Keratinocyte (primary cell): ENCODE measurements at regions not wholly inside any gene's neighbourhood (a gene's known extent, or its start where the extent isn't known, plus 50 kb on each side); places are given as distances from the start of the nearest gene placed in this dataset.

Experiments
- DNase-seq: peaks from one replicate; pipeline ENCODE4 v3.0.0-alpha.2; 2011; ENCODE audit warnings: low read depth, missing footprints, low spot score
- FAIRE-seq: peaks from 2 replicates; lab custom pipeline; 2011; peaks lifted over from hg19 to GRCh38; lab: Jason Lieb, UNC
- H2AFZ ChIP-seq: 2 replicates; pipeline ENCODE4 v1.6.0; 2012; ENCODE audit warnings: low read length, control low read depth, inconsistent platforms; ENCODE audit not compliant: control insufficient read depth
- H3K27ac ChIP-seq: 2 replicates; pipeline ENCODE4 v1.5.1; 2011; ENCODE audit warnings: low read length; ENCODE audit not compliant: control insufficient read depth, insufficient read depth
- H3K27me3 ChIP-seq: 3 replicates; pipeline ENCODE4 v1.6.0; 2011; ENCODE audit warnings: low read length; ENCODE audit not compliant: control insufficient read depth, insufficient read depth; ENCODE audit errors: extremely low read depth
- H3K36me3 ChIP-seq, 2 experiments: 2 replicates in 1 of 2; 3 replicates in 1 of 2; pipeline ENCODE4 v1.5.1; 2011; ENCODE audit warnings: low read length in 2 of 2, mild to moderate bottlenecking in 1 of 2; ENCODE audit not compliant: control insufficient read depth in 2 of 2, insufficient read depth in 2 of 2; ENCODE audit errors: extremely low read depth in 1 of 2
- H3K4me1 ChIP-seq: 3 replicates; pipeline ENCODE4 v1.5.1; 2011; ENCODE audit warnings: low read length; ENCODE audit not compliant: control insufficient read depth, insufficient read depth; ENCODE audit errors: extremely low read depth
- H3K4me2 ChIP-seq: 3 replicates; pipeline ENCODE4 v1.6.0; 2011; ENCODE audit warnings: low read depth, low read length; ENCODE audit not compliant: control insufficient read depth, insufficient read depth; ENCODE audit errors: extremely low read depth
- H3K4me3 ChIP-seq, 3 experiments: fragments of 200-600 bp in 1 of 3; sonication (generic) in 1 of 3; 2 replicates in 2 of 3; 3 replicates in 1 of 3; pipeline ENCODE4 v1.5.1; 2011 to 2016; ENCODE audit warnings: low read length in 3 of 3, mild to moderate bottlenecking in 3 of 3, control low read depth in 2 of 3, inconsistent platforms in 1 of 3, low read depth in 1 of 3, mixed read lengths in 1 of 3, mixed run types in 1 of 3, moderate library complexity in 1 of 3; ENCODE audit not compliant: control insufficient read depth in 2 of 3, insufficient read depth in 2 of 3; ENCODE audit errors: extremely low read depth in 1 of 3
- H3K79me2 ChIP-seq: 2 replicates; pipeline ENCODE4 v1.6.0; 2012; ENCODE audit warnings: low read length; ENCODE audit not compliant: control insufficient read depth, insufficient read depth
- H3K9ac ChIP-seq: 3 replicates; pipeline ENCODE4 v1.6.0; 2011; ENCODE audit warnings: low read length; ENCODE audit not compliant: control insufficient read depth, insufficient read depth; ENCODE audit errors: extremely low read depth
- H3K9me1 ChIP-seq: 3 replicates; pipeline ENCODE4 v1.6.0; 2011; ENCODE audit warnings: low read length; ENCODE audit not compliant: control insufficient read depth, insufficient read depth; ENCODE audit errors: extremely low read depth
- H3K9me3 ChIP-seq: 2 replicates; pipeline ENCODE4 v1.5.1; 2012; ENCODE audit warnings: low read depth, low read length; ENCODE audit not compliant: control insufficient read depth
- H4K20me1 ChIP-seq: 3 replicates; pipeline ENCODE4 v1.6.0; 2011; ENCODE audit warnings: low read length; ENCODE audit not compliant: control insufficient read depth, insufficient read depth; ENCODE audit errors: extremely low read depth
- CTCF ChIP-seq, 3 experiments: IDR thresholded peaks in 1 of 3; conservative IDR thresholded peaks in 1 of 3; optimal IDR thresholded peaks in 1 of 3; 2 replicates in 2 of 3; 3 replicates in 1 of 3; pipeline versions ENCODE3 to v1.5.1; 2011; ENCODE audit warnings: low read length in 3 of 3, mild to moderate bottlenecking in 3 of 3, moderate library complexity in 2 of 3, control low read depth in 1 of 3, inconsistent platforms in 1 of 3; ENCODE audit not compliant: insufficient read depth in 2 of 3; ENCODE audit errors: extremely low read depth in 1 of 3
- EZH2 ChIP-seq: IDR thresholded peaks from one replicate; pipeline ENCODE4 v1.6.1; 2012; ENCODE audit warnings: inconsistent platforms, mild to moderate bottlenecking, low read length, moderate library complexity
- dilution Hi-C: fragments of 300-500 bp; cut with MboI; formaldehyde crosslinking; loops from one replicate; pipeline ENCODE4 v1.7.0; 2020; ENCODE audit warnings: low sequenced_read_pairs; ENCODE audit not compliant: extremely low pct_ligation_motif_present

- Histone ChIP-seq H3K9me1 (no peaks in the 10 kb centered on the region), H4K20me1 (no peaks in the 10 kb centered on the region), H3K36me3 (no peaks in the 10 kb centered on the region), H3K9me3 (no peaks in the 10 kb centered on the region), H2AFZ (no peak overlapping the region), H3K4me1 (no peaks in the 10 kb centered on the region), H3K4me2 (no peak overlapping the region), H3K27me3 (no peaks in the 10 kb centered on the region), H3K27ac (no peak overlapping the region), H3K79me2 (no peaks in the 10 kb centered on the region), H3K9ac (no peak overlapping the region), H3K4me3 (no peak overlapping the region)
- DNase-seq: no peak
- no peak for FAIRE-seq
- TF ChIP-seq EZH2 (no peak), CTCF (optimal IDR thresholded peaks at IDR 0.05 in 1 of 3, IDR thresholded peaks at IDR 0.05 in 1 of 3, conservative IDR thresholded peaks at IDR 0.05 in 1 of 3; ENCODE audit: extremely low read depth in 1 of 3, insufficient read depth in 2 of 3, low read length in 3 of 3) (no peak)
- dilution Hi-C loops: no loop called here
Measured at GRCh38 chr7:136302049-136302448, 324.9 kb upstream of the MTPN start.

- no peaks in the 10 kb centered on the region for H3K27me3 ChIP-seq
- no peak for DNase-seq
- no peaks in the 10 kb centered on the region for H3K9me3 ChIP-seq
- dilution Hi-C loops: no loop called here
- H3K79me2 ChIP-seq: no peaks in the 10 kb centered on the region
- no peaks in the 10 kb centered on the region for H3K4me1 ChIP-seq
- H3K27ac ChIP-seq: no peak overlapping the region
- H3K4me2 ChIP-seq: no peak overlapping the region
- no peaks in the 10 kb centered on the region for H3K9me1 ChIP-seq
- TF ChIP-seq EZH2 (no peak), CTCF (optimal IDR thresholded peaks at IDR 0.05 in 1 of 3, IDR thresholded peaks at IDR 0.05 in 1 of 3, conservative IDR thresholded peaks at IDR 0.05 in 1 of 3; ENCODE audit: extremely low read depth in 1 of 3, insufficient read depth in 2 of 3, low read length in 3 of 3) (no peak)
- no peaks in the 10 kb centered on the region for H3K36me3 ChIP-seq
- no peak for FAIRE-seq
- H3K9ac ChIP-seq: no peak overlapping the region
- H4K20me1 ChIP-seq: no peaks in the 10 kb centered on the region
- no peak overlapping the region for H3K4me3 ChIP-seq
- no peak overlapping the region for H2AFZ ChIP-seq
Measured at GRCh38 chr7:136294977-136295376, 317.8 kb upstream of the MTPN start.
